Kidney (tissue), 13 donors: ENCODE measurements at regions not wholly inside any gene's neighbourhood (a gene's known extent, or its start where the extent isn't known, plus 50 kb on each side); places are given as distances from the start of the nearest gene placed in this dataset.
"Not testable (repeated sequence)": the region's sequence is repeated elsewhere in the genome, so short reads cannot be mapped to it uniquely, and the experiment has no call there.

Source experiments
- DNase-seq, 5 donors: peaks; one replicate each; pipeline ENCODE4 v3.0.0-alpha.2; 2013 to 2020
- FAIRE-seq: peaks from 2 replicates; lab custom pipeline; 2012; peaks lifted over from hg19 to GRCh38; lab: Jason Lieb, UNC
- H3K27ac ChIP-seq, 2 donors: one replicate each; pipeline ENCODE4 v1.7.0; 2013; ENCODE audit warnings: low read depth in 2 of 2, low read length in 2 of 2, inconsistent platforms in 1 of 2
- H3K27me3 ChIP-seq: one replicate; pipeline ENCODE4 v1.7.1; 2013; ENCODE audit warnings: low read length, inconsistent platforms; ENCODE audit not compliant: control insufficient read depth, insufficient read depth
- H3K36me3 ChIP-seq, 3 donors: one replicate each; pipeline versions ENCODE4 v1.7.0 to v1.7.1; 2013; ENCODE audit warnings: low read length in 3 of 3, control low read depth in 1 of 3, inconsistent platforms in 1 of 3; ENCODE audit not compliant: insufficient read depth in 3 of 3, control insufficient read depth in 2 of 3
- H3K4me1 ChIP-seq, 3 donors: one replicate each; pipeline versions ENCODE4 v1.7.0 to v1.7.1; 2013; ENCODE audit warnings: low read length in 3 of 3, inconsistent platforms in 1 of 3, low read depth in 1 of 3; ENCODE audit not compliant: control insufficient read depth in 2 of 3, insufficient read depth in 2 of 3
- H3K4me3 ChIP-seq, 3 donors: one replicate each; pipeline versions ENCODE4 v1.7.0 to v1.8.1; 2013; ENCODE audit warnings: low read length in 3 of 3, control low read depth in 1 of 3, inconsistent platforms in 1 of 3
- H3K9ac ChIP-seq, 3 donors: one replicate each; pipeline versions ENCODE4 v1.7.0 to v1.7.1; 2013; ENCODE audit warnings: low read length in 3 of 3, control low read depth in 1 of 3, inconsistent platforms in 1 of 3
- H3K9me3 ChIP-seq, 3 donors: one replicate each; pipeline versions ENCODE4 v1.7.0 to v1.7.1; 2013; ENCODE audit warnings: low read length in 3 of 3, control low read depth in 1 of 3, inconsistent platforms in 1 of 3; ENCODE audit not compliant: control insufficient read depth in 2 of 3, insufficient read depth in 1 of 3
- intact Hi-C: fragments of 100-400 bp; cut with DNase I; formaldehyde crosslinking; loops from one replicate; pipeline ENCODE4 v1.11.1; 2022
- TF ChIP-seq, protein P1 (sequence below): IDR thresholded peaks from 3 replicates; pipeline ENCODE4 v1.5.1; 2012; ENCODE audit warnings: mild to moderate bottlenecking, moderate library complexity, borderline replicate concordance; ENCODE audit not compliant: insufficient read depth; ENCODE audit errors: extremely low read depth
- donor health status: control.
- donor health status: control.
- donor health status: control.
- donor health status: control.
- donor health status: control.
- donor health status: DM: yes; HTN: yes; CAD: no.
- donor health status: Normal renal cell carcinoma (clear cell type).

DNA sequence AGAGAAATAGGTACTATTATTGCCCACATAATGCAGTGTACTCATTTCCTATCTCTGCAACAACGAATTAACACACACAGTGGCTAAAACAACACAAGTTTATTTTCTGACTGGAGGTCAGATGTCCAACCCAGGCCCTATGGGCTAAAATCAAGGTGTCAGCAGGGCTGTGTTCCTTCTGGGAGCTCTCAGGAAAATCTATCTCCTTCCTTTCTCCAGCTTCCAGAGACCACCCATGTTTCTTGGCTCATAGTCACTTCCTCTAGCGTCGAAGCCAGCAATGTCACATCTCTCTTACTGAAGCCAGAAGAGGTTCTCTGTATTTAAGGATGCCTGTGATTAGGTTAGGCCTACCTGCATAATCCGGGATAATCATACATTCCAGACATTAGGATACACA, 60.9 kb upstream of the TOP1 start:
- H3K9ac ChIP-seq, result no peak overlapping the region
- H3K36me3 ChIP-seq, result no peaks in the 10 kb centered on the region
- TF ChIP-seq, protein P1, sequence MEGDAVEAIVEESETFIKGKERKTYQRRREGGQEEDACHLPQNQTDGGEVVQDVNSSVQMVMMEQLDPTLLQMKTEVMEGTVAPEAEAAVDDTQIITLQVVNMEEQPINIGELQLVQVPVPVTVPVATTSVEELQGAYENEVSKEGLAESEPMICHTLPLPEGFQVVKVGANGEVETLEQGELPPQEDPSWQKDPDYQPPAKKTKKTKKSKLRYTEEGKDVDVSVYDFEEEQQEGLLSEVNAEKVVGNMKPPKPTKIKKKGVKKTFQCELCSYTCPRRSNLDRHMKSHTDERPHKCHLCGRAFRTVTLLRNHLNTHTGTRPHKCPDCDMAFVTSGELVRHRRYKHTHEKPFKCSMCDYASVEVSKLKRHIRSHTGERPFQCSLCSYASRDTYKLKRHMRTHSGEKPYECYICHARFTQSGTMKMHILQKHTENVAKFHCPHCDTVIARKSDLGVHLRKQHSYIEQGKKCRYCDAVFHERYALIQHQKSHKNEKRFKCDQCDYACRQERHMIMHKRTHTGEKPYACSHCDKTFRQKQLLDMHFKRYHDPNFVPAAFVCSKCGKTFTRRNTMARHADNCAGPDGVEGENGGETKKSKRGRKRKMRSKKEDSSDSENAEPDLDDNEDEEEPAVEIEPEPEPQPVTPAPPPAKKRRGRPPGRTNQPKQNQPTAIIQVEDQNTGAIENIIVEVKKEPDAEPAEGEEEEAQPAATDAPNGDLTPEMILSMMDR, result no peak
- H3K4me3 ChIP-seq, result no peak overlapping the region
- no peak overlapping the region for H3K27ac ChIP-seq
- DNase-seq (no peak), FAIRE-seq (no peak)
- intact Hi-C loops, result no loop called here
- no peaks in the 10 kb centered on the region for H3K9me3 ChIP-seq
- H3K4me1 ChIP-seq, result peaks cover 0 to 4% (median 0%) of the 10 kb centered on the region in 3 donors
- H3K27me3 ChIP-seq, result no peaks in the 10 kb centered on the region

DNA sequence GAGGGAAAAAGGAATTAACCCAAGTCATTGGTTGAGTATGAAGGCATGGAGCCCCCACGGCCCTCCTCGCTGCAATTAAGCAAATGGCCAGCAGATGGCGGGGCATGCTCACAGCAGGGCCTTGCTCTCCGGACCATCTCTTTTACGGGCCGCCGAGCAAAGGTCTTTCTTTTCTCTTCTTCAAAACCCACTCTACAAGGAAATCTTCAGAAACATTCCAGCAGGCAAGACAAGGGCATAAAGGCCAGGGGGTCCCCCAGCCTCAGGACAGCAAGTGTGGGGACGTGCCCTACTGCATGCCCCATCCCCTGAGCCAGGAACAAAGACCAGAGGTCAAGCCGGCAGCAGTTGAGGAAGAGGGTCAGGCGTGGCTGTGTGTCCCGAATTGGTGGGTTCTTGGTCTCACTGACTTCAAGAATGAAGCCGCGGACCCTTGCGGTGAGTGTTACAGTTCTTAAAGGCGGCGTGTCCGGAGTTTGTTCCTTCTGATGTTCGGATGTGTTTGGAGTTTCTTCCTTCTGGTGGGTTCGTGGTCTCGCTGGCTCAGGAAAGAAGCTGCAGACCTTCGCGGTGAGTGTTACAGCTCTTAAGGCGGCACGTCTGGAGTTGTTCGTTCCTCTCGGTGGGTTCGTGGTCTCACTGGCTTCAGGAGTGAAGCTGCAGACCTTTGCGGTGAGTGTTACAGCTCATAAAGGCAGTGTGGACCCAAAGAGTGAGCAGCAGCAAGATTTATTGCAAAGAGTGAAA, 59.6 kb upstream of the TOP1 start:
- peak; percentile 82 to 89 (median 87) for DNase-seq
- intact Hi-C loops, H3K9me3 ChIP-seq, FAIRE-seq, H3K27ac ChIP-seq, H3K36me3 ChIP-seq, H3K27me3 ChIP-seq, H3K4me1 ChIP-seq: not testable (repeated sequence)
- TF ChIP-seq, protein P1, result peak; percentile 94
- H3K9ac ChIP-seq, result peak overlapping the region in 1 of 3 donors; percentile 1
- H3K4me3 ChIP-seq, result peak overlapping the region; percentile 15 to 69 (median 17)

DNA sequence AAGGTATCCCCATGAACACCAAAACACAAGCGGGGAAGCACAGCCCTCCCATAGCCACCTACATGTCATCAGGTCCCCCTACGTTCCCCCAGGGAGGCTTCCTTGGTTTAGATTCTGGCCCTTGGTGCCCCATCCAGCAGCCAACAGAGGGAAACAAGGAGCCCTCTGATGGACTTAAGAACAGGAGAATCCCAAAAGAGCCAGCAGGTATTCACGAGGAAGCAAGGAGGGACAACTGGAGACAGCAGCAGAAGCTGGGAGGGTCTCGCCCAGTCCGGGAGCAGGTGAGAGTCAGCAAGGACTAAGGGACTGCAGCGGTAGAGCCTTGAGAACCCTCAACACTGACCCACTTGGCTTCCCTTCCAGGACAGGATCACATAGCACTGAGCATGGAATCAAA, 58.4 kb upstream of the TOP1 start:
- FAIRE-seq (no peak), DNase-seq (no peak)
- Histone ChIP-seq H3K27ac (no peak overlapping the region), H3K9me3 (no peaks in the 10 kb centered on the region), H3K36me3 (no peaks in the 10 kb centered on the region), H3K9ac (no peak overlapping the region), H3K27me3 (no peaks in the 10 kb centered on the region), H3K4me1 (peaks cover 0 to 2% (median 0%) of the 10 kb centered on the region in 3 donors), H3K4me3 (no peak overlapping the region)
- intact Hi-C loops, result no loop called here
- TF ChIP-seq, protein P1, result no peak
